ENCODE measurements at regions not wholly inside any gene's neighbourhood (a gene's known extent, or its start where the extent isn't known, plus 50 kb on each side); places are given as distances from the start of the nearest gene placed in this dataset.

DNA sequence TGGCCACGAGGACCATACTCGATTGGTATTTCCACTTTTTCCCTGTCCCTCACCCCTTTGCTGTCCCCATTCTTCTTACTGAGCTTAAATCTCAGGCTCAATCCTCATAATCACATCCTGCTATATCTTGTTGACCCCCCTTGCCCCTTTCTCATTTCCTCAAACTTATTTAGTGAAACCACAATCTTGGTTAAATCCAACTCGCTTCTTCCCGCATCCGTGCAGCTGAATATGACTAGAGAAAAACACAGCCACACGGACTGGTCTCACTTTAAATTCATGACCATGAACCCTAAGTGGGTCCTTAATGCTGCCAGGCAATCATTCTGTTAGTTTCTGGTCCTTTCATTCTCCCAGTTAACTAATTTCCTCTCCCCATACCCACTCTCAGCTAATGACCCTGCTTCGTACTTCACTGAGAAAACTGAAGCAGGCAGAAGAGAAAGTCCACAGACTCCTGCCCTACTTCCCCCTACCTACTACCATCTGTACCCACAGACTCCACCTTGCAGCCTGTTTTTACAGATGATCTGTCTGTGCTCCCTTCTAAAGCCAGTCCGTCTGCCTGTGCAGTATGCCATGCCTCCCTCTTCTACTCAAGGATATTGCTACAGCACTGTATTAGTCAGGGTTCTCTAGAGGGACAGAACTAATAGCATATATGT, 96.8 kb upstream of the LMO4 start:
- Histone ChIP-seq H3K56ac (ENCODE audit: extremely low read depth, insufficient read depth, low read length) (no peak overlapping the region), H3K79me1 (ENCODE audit: low read depth in 1 of 2, low read length in 2 of 2) (no peaks in the 10 kb centered on the region), H4K8ac (ENCODE audit: low read depth in 2 of 2, low read length in 2 of 2) (no peak overlapping the region), H3K27me3 (ENCODE audit: control insufficient read depth, insufficient read depth, low read length) (no peaks in the 10 kb centered on the region; the same call in 1 of the 2 replicates), H4K91ac (ENCODE audit: insufficient read depth, low read depth, low read length) (no peak overlapping the region), H4K5ac (ENCODE audit: low read depth, low read length) (no peak overlapping the region), H2BK20ac (ENCODE audit: low read depth, low read length) (no peak overlapping the region), H3K4ac (ENCODE audit: low read depth, low read length) (no peak overlapping the region), H4K20me1 (ENCODE audit: insufficient read depth, low read length) (no peaks in the 10 kb centered on the region), H3K4me2 (ENCODE audit: low read depth, low read length) (no peak overlapping the region), H3K27ac (ENCODE audit: insufficient read depth, low read length) (no peak overlapping the region), H3K9me1 (ENCODE audit: insufficient read depth, low read length) (peaks cover 2% of the 10 kb centered on the region; the same call in 1 of the 2 replicates), H3K18ac (ENCODE audit: low read depth, low read length) (no peak overlapping the region), H2BK5ac (ENCODE audit: low read depth, low read length, poor library complexity, severe bottlenecking) (no peak overlapping the region), H2AK9ac (replicated peaks; ENCODE audit: low read depth, low read length, poor library complexity) (no peak overlapping the region), H3K36me3 (ENCODE audit: control insufficient read depth, insufficient read depth, low read length) (no peaks in the 10 kb centered on the region), H3K4me3 (ENCODE audit: insufficient read depth, low read depth, low read length) (no peak overlapping the region), H3K23ac (ENCODE audit: low read depth, low read length) (no peak overlapping the region), H3K9ac (ENCODE audit: low read depth, low read length) (no peak overlapping the region), H2BK15ac (ENCODE audit: low read depth, low read length) (no peak overlapping the region), H3K9me3 (ENCODE audit: control insufficient read depth, insufficient read depth, low read length) (no peaks in the 10 kb centered on the region), H3K4me1 (ENCODE audit: control insufficient read depth, insufficient read depth, low read length) (peaks cover 2% of the 10 kb centered on the region; the same call in 1 of the 2 replicates), H3K14ac (replicated peaks; ENCODE audit: low read depth, low read length) (no peak overlapping the region), H2AK5ac (ENCODE audit: low read depth, low read length) (no peak overlapping the region), H2AFZ (replicated peaks; ENCODE audit: low read length, poor library complexity) (no peak overlapping the region), H2BK120ac (ENCODE audit: low read depth, low read length) (no peak overlapping the region)
- 91% methylated on average over 7 of the region's 8 CpGs; no CpG with 5 or more reads in 1 of the 2 experiments for WGBS, 2 experiments (ENCODE audit: extremely low coverage in 2 of 2, insufficient read length in 1 of 2)
- intact Hi-C loops (cut with micrococcal nuclease), result no loop called here
- POLR2A ChIA-PET (ENCODE audit: unreplicated experiment), result no interaction called here
- TF ChIP-seq, protein P1, sequence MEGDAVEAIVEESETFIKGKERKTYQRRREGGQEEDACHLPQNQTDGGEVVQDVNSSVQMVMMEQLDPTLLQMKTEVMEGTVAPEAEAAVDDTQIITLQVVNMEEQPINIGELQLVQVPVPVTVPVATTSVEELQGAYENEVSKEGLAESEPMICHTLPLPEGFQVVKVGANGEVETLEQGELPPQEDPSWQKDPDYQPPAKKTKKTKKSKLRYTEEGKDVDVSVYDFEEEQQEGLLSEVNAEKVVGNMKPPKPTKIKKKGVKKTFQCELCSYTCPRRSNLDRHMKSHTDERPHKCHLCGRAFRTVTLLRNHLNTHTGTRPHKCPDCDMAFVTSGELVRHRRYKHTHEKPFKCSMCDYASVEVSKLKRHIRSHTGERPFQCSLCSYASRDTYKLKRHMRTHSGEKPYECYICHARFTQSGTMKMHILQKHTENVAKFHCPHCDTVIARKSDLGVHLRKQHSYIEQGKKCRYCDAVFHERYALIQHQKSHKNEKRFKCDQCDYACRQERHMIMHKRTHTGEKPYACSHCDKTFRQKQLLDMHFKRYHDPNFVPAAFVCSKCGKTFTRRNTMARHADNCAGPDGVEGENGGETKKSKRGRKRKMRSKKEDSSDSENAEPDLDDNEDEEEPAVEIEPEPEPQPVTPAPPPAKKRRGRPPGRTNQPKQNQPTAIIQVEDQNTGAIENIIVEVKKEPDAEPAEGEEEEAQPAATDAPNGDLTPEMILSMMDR (conservative IDR thresholded peaks at IDR 0.05; ENCODE audit: low read depth, low read length), result no peak
- no peak for TF ChIP-seq POLR2A (IDR thresholded peaks at IDR 0.05; ENCODE audit: low read depth, low read length)
- no peak for TF ChIP-seq CEBPB (IDR thresholded peaks at IDR 0.05; ENCODE audit: low read depth, low read length)
- no peak for TF ChIP-seq NFE2L2 (IDR thresholded peaks at IDR 0.05; ENCODE audit: low read depth, low read length)
- TF ChIP-seq, protein P2, sequence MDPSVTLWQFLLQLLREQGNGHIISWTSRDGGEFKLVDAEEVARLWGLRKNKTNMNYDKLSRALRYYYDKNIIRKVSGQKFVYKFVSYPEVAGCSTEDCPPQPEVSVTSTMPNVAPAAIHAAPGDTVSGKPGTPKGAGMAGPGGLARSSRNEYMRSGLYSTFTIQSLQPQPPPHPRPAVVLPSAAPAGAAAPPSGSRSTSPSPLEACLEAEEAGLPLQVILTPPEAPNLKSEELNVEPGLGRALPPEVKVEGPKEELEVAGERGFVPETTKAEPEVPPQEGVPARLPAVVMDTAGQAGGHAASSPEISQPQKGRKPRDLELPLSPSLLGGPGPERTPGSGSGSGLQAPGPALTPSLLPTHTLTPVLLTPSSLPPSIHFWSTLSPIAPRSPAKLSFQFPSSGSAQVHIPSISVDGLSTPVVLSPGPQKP (IDR thresholded peaks at IDR 0.05; ENCODE audit: borderline replicate concordance, low read depth, low read length), result no peak
- no peak for TF ChIP-seq RCOR1 (IDR thresholded peaks at IDR 0.05; ENCODE audit: insufficient replicate concordance, low read length)
- no TSS peak for BruUV-seq (replicated peaks)
- DNase-seq, result no peak
- in situ Hi-C loops (cut with MboI; ENCODE audit: low sequenced_read_pairs), result no loop called here
- no peak for ATAC-seq (ENCODE audit: low read depth)
- dilution Hi-C loops (cut with HindIII; ENCODE audit: low sequenced_read_pairs, unreplicated experiment), result no loop called here
- CTCF ChIA-PET, result no interaction called here

Measured in IMR-90 (cell line).